ENCODE measurements at regions not wholly inside any gene's neighbourhood (a gene's known extent, or its start where the extent isn't known, plus 50 kb on each side); places are given as distances from the start of the nearest gene placed in this dataset.

DNA sequence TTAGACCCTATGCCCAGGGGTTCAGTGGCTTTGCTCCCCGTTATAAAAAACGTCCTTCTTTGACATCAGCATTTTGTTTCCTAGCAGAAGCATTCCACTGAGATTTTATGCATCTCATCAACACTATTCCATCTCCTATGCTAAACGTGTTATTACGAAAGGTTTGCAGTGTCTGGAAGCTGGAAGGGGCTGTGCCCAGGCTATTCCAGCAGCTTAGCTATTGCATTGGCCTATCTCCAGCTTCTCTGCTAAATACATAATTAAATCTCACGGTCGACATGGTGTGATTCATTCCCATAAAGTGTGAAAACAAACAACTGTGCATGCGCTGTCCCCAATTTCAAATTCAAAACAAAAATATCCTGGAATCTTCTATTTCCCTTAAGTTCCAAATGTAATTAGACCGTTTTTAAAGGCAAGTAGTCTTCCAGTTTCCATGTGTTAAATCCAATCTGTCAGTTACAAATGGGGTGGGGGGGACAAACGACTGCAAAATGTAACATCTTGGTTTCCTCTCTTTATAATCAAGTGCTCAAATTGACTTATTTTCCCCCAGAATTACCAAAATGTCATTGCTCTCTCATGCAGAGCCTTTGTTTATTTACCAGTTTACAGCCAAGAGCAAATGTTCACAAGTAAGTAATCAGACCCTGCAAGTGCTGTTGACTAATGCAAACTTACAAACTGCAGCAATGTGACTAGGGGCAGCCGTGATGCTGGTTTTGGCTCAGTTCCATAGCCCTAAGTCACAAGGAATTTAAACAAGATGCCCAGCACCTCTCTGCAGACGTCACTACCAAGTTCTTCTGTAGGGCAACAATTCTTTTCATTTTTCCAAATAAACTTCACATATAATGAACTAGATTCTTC, 212.3 kb upstream of the RORB start:
- H3K4me3 ChIP-seq: no peak overlapping the region
- no peak for ATAC-seq
- no peaks in the 10 kb centered on the region for H3K36me3 ChIP-seq
- H3K27me3 ChIP-seq: no peaks in the 10 kb centered on the region
- no peak overlapping the region for H3K27ac ChIP-seq
- no peaks in the 10 kb centered on the region for H3K4me1 ChIP-seq
- no peaks in the 10 kb centered on the region for H3K9me3 ChIP-seq
- TF ChIP-seq POLR2A (IDR thresholded peaks at IDR 0.05): no peak
- TF ChIP-seq, protein P1, sequence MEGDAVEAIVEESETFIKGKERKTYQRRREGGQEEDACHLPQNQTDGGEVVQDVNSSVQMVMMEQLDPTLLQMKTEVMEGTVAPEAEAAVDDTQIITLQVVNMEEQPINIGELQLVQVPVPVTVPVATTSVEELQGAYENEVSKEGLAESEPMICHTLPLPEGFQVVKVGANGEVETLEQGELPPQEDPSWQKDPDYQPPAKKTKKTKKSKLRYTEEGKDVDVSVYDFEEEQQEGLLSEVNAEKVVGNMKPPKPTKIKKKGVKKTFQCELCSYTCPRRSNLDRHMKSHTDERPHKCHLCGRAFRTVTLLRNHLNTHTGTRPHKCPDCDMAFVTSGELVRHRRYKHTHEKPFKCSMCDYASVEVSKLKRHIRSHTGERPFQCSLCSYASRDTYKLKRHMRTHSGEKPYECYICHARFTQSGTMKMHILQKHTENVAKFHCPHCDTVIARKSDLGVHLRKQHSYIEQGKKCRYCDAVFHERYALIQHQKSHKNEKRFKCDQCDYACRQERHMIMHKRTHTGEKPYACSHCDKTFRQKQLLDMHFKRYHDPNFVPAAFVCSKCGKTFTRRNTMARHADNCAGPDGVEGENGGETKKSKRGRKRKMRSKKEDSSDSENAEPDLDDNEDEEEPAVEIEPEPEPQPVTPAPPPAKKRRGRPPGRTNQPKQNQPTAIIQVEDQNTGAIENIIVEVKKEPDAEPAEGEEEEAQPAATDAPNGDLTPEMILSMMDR (IDR thresholded peaks at IDR 0.05): no peak
- WGBS, 4 donors: 44 to 53% (median 52%) methylated on average over 11 of the region's 11 CpGs
- intact Hi-C loops (cut with DNase I): no loop called here
- no peak for DNase-seq

DNA sequence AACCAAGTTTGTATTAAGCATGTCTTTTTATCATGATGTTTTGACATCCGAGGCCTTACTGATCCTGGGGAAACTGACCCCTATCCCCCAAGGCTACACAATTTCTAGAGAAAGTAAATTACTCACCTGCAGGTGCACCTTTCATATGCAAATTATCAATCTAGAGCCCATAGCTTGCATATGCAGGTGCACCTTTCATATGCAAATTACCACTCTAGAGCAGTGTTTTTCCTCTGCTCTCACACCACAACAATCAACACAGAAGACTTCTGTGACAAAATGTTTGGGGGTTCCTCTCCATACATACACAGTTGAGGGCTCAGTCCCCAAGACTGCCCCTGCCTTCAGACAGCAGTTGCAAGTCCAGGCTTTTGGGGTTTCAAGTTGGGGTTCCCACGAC, 203.7 kb upstream of the RORB start:
- ATAC-seq (no peak), DNase-seq (no peak)
- H3K4me3 ChIP-seq: no peak overlapping the region
- H3K27me3 ChIP-seq: no peaks in the 10 kb centered on the region
- no peaks in the 10 kb centered on the region for H3K4me1 ChIP-seq
- 66 to 77% (median 72%) methylated on average over 2 of the region's 2 CpGs for WGBS, 4 donors
- H3K36me3 ChIP-seq: no peaks in the 10 kb centered on the region
- H3K9me3 ChIP-seq: no peaks in the 10 kb centered on the region
- H3K27ac ChIP-seq: no peak overlapping the region
- TF ChIP-seq, protein P1 (IDR thresholded peaks at IDR 0.05): no peak
- no peak for TF ChIP-seq POLR2A (IDR thresholded peaks at IDR 0.05)
- intact Hi-C loops (cut with DNase I): no loop called here

DNA sequence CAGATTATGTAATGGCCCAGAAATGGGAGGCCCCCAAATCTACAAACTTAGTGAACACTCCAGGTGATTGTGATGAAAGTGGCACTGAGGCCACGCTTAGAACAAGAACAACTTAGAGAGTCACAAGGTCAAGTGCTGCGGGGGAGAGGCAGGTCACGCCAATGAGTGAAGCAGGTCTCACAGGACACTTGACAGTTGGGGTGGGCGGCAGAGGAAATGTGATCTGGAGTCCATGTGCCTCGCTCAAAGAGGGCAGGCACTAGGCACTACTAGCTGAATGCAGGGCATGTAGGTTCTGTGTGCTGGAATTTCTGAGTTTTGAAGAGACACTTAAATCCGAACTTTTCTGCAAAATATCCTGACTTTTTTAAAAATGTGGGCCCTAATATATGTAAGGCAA, 193.2 kb upstream of the RORB start:
- 61 to 66% (median 66%) methylated on average over 6 of the region's 6 CpGs for WGBS, 4 donors
- DNase-seq: no peak
- no peak overlapping the region for H3K4me3 ChIP-seq
- intact Hi-C loops (cut with DNase I): loop anchor here in 2 of 10 donors (10.0 kb wide), 1 partner anchor 271 kb away; no protein-coding TSS in a partner anchor
- no peaks in the 10 kb centered on the region for H3K36me3 ChIP-seq
- TF ChIP-seq, protein P1 (IDR thresholded peaks at IDR 0.05): no peak
- no peak for TF ChIP-seq POLR2A (IDR thresholded peaks at IDR 0.05)
- no peak for ATAC-seq
- no peaks in the 10 kb centered on the region for H3K4me1 ChIP-seq
- H3K27me3 ChIP-seq: no peaks in the 10 kb centered on the region
- no peaks in the 10 kb centered on the region for H3K9me3 ChIP-seq
- H3K27ac ChIP-seq: no peak overlapping the region

DNA sequence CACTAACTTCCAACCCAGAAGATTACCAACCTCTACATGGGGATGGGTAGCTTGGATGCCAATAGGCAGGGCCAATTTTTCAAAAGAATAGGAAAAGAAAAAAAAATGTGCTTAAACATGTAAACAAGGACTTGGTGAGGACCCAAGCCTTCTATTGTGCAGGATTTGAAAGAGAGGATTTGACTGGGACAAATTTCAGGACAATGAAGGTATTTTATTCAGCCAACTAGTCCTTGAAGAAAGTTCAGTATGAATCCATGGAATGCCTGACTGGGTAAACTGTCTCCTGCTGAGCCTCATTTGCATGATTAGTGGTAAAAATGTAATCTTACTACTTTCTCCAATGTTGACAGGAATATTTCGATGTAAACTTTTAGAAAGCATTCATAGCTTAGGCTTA, 192.5 kb upstream of the RORB start:
- no peaks in the 10 kb centered on the region for H3K9me3 ChIP-seq
- no peak overlapping the region for H3K27ac ChIP-seq
- no peaks in the 10 kb centered on the region for H3K27me3 ChIP-seq
- H3K4me3 ChIP-seq: no peak overlapping the region
- H3K36me3 ChIP-seq: no peaks in the 10 kb centered on the region
- WGBS, 4 donors: 65 to 84% (median 77%) methylated on average over 1 of the region's 1 CpG
- H3K4me1 ChIP-seq: no peaks in the 10 kb centered on the region
- intact Hi-C loops (cut with DNase I): loop anchor here in 2 of 10 donors (10.0 kb wide), 1 partner anchor 270 kb away; no protein-coding TSS in a partner anchor
- ATAC-seq (no peak), DNase-seq (no peak)
- TF ChIP-seq, protein P1 (IDR thresholded peaks at IDR 0.05): no peak
- no peak for TF ChIP-seq POLR2A (IDR thresholded peaks at IDR 0.05)

Measured in heart left ventricle (tissue), 16 donors.